ENCODE measurements at regions not wholly inside any gene's neighbourhood (a gene's known extent, or its start where the extent isn't known, plus 50 kb on each side); places are given as distances from the start of the nearest gene placed in this dataset.

- TF ChIP-seq ETV5 (CRISPR knock-in tag; IDR thresholded peaks at IDR 0.05; ENCODE audit: low read depth) (peak; percentile 44; the same call in 1 of the 2 replicates), NRF1 (conservative IDR thresholded peaks at IDR 0.05 in 1 of 2, IDR thresholded peaks at IDR 0.05 in 1 of 2) (peak; percentile 59 to 69), HDAC1 (IDR thresholded peaks at IDR 0.05) (peak in 1 of 2 experiments; percentile 39; a peak in 1 of 4 replicates), JUND (IDR thresholded peaks at IDR 0.05; ENCODE audit: borderline replicate concordance, low read depth, low read length) (peak; percentile 92), JUND (tag; IDR thresholded peaks at IDR 0.05; ENCODE audit: borderline replicate concordance, low read depth, low read length) (peak; percentile 86; the same call in 2 of the 3 replicates), C11orf30 (IDR thresholded peaks at IDR 0.05; ENCODE audit: low read depth) (peak; percentile 77), ZFP36 (IDR thresholded peaks at IDR 0.05; ENCODE audit: low read depth, low read length, partially characterized antibody) (peak; percentile 9), FOSL1 (tag; conservative IDR thresholded peaks at IDR 0.05) (peak; percentile 95), CBFA2T3 (IDR thresholded peaks at IDR 0.05) (peak; percentile 56; the same call in 1 of the 2 replicates), ZEB2 (IDR thresholded peaks at IDR 0.05) (0 out of 2 replicates have a peak, but pooled peaks have one; percentile 29), CHAMP1 (IDR thresholded peaks at IDR 0.05) (no peak; the same call in 1 of the 2 replicates), CREB3 (tag; conservative IDR thresholded peaks at IDR 0.05; ENCODE audit: low read depth) (no peak), EP400 (IDR thresholded peaks at IDR 0.05) (peak; percentile 38; the same call in 1 of the 2 replicates), ELF1 (tag; IDR thresholded peaks at IDR 0.05) (peak; percentile 54; the same call in 1 of the 2 replicates), SPI1 (IDR thresholded peaks at IDR 0.05; ENCODE audit: borderline replicate concordance, low read depth, low read length) (peak; percentile 79)
- TF ChIP-seq, protein P1, sequence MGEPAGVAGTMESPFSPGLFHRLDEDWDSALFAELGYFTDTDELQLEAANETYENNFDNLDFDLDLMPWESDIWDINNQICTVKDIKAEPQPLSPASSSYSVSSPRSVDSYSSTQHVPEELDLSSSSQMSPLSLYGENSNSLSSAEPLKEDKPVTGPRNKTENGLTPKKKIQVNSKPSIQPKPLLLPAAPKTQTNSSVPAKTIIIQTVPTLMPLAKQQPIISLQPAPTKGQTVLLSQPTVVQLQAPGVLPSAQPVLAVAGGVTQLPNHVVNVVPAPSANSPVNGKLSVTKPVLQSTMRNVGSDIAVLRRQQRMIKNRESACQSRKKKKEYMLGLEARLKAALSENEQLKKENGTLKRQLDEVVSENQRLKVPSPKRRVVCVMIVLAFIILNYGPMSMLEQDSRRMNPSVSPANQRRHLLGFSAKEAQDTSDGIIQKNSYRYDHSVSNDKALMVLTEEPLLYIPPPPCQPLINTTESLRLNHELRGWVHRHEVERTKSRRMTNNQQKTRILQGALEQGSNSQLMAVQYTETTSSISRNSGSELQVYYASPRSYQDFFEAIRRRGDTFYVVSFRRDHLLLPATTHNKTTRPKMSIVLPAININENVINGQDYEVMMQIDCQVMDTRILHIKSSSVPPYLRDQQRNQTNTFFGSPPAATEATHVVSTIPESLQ (CRISPR knock-in tag; IDR thresholded peaks at IDR 0.05) = no peak
These were observed 139.3 kb upstream of the ARHGAP5 start (continued) for GRCh38 chr14:31937730-31938346.
